Heart right ventricle (tissue), 16 donors: ENCODE measurements at regions not wholly inside any gene's neighbourhood (a gene's known extent, or its start where the extent isn't known, plus 50 kb on each side); places are given as distances from the start of the nearest gene placed in this dataset.

ENCODE experiments used
- ATAC-seq, 8 donors: fragments of 200-7000 bp; cut with Tn5 transposase; one replicate each; pipeline ENCODE4 v1.9.1; 2020; ENCODE audit warnings: mild to moderate bottlenecking in 8 of 8, moderate library complexity in 8 of 8, moderate number of reproducible peaks in 1 of 8
- DNase-seq, 2 donors: peaks; one replicate each; pipeline ENCODE4 v3.0.0-alpha.2; 2020
- H3K27ac ChIP-seq, 10 donors: fragments of 200-600 bp; sonication (generic) in 2 of 10; one replicate each; pipeline versions ENCODE4 v1.5.0 to v1.8.0; 2020 to 2022; ENCODE audit warnings: mild to moderate bottlenecking in 3 of 10
- H3K27me3 ChIP-seq, 7 donors: fragments of 200-600 bp; one replicate each; pipeline ENCODE4 v1.8.0; 2021 to 2022; ENCODE audit warnings: mild to moderate bottlenecking in 2 of 7
- H3K36me3 ChIP-seq, 9 donors: fragments of 200-600 bp; sonication (generic) in 1 of 9; one replicate each; pipeline versions ENCODE4 v1.5.0 to v1.8.0; 2020 to 2022; ENCODE audit warnings: mild to moderate bottlenecking in 2 of 9
- H3K4me1 ChIP-seq, 9 donors: fragments of 200-600 bp; sonication (generic) in 1 of 9; one replicate each; pipeline versions ENCODE4 v1.5.0 to v1.8.0; 2020 to 2022; ENCODE audit warnings: mild to moderate bottlenecking in 4 of 9
- H3K4me3 ChIP-seq, 10 donors: fragments of 200-600 bp; sonication (generic) in 2 of 10; one replicate each; pipeline versions ENCODE4 v1.5.0 to v1.8.0; 2020 to 2022; ENCODE audit warnings: mild to moderate bottlenecking in 7 of 10, moderate library complexity in 2 of 10
- H3K9me3 ChIP-seq, 11 donors: fragments of 200-600 bp in 10 of 11; sonication (generic) in 2 of 11; one replicate each; pipeline versions ENCODE4 v1.5.0 to v1.8.0; 2013 to 2022; ENCODE audit warnings: mild to moderate bottlenecking in 2 of 11, control low read depth in 1 of 11, moderate library complexity in 1 of 11
- CTCF ChIP-seq, 9 donors: fragments of 200-600 bp; sonication (generic) in 2 of 9; IDR thresholded peaks; one replicate each; pipeline versions ENCODE4 v1.5.0 to v1.8.0; 2021 to 2022; ENCODE audit warnings: antibody characterized with exemption in 9 of 9, mild to moderate bottlenecking in 5 of 9, moderate library complexity in 1 of 9
- WGBS, 2 donors: extraction: QIAGEN DNeasy Blood & Tissue Kit; methylation state at CpG; one replicate each; pipeline ENCODE4 v1.1.7; 2013; ENCODE audit warnings: inconsistent platforms in 1 of 2; 5-methylcytosine and 5-hydroxymethylcytosine counted together
- intact Hi-C, 10 donors: fragments of 100-400 bp; cut with DNase I; formaldehyde crosslinking; loops; one replicate each; pipeline versions ENCODE4 v1.11.1 to v1.14.2; 2022
- donor health status: Arrhythmogenic right ventricular cardiomyopathy.
- donor health status: ischemic (EF 13 %, LVEDD 7.1; RV severe dilation, severe dysfunction).
- donor health status: healthy with polysubstance abuse.
- donor health status: DM: no; HTN: yes; CAD: no.
- donor health status: DM: no; HTN: no; CAD: no.
- donor health status: ischemic (EF 25% LVEDD 6.9; RV normal size, moderate dysfunction).
- donor health status: ischemic (EF 25% LVEDD 5.7; RV mildly dilated, moderate dysfunction).
- donor health status: healthy.
- donor health status: DM: yes; HTN: yes; CAD: no.
- donor health status: Ischemic cardiomyopathy.
- donor health status: ischemic (EF 35%, LVEDD 5.7; RV mildly dilated, moderate dysfunction).
- donor health status: nonischemic (EF 11% LVEDD 7.7; RV severe dilation, severe dysfunction).
- donor health status: DM: yes; HTN: yes; CAD: no.
- donor health status: PGD.
- donor health status: ischemic (EF 29% LVEDD 5.4; RV normal size, mild dysfunction).
- donor health status: nonischemic (EF 23%, LVEDD 6.1; RV moderate dilation, normal function).

DNA sequence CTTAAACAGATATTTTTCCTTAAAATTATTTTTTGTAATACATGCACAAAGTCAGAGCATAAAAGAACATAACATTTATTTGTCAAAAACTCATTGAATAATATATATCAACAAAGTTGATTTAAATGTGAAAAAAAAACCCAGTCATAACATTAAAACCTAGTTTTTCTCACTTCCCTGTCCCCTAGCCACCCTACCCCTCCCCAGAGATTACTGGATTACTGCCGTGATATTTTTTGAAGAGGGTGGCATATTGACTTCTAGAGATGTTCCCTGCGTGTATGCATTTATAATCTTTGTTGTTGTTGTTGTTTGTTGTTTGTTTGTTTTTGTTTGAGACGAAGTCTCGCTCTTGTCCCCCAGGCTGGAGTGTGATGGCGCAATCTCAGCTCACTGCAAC lies 52.4 kb upstream of the ARMC2 start:
- Histone ChIP-seq H3K9me3 (no peaks in the 10 kb centered on the region), H3K27ac (no peak overlapping the region), H3K27me3 (no peaks in the 10 kb centered on the region), H3K4me3 (no peak overlapping the region), H3K36me3 (no peaks in the 10 kb centered on the region), H3K4me1 (peaks cover 4 to 32% (median 12%) of the 10 kb centered on the region in 9 donors)
- no peak for TF ChIP-seq CTCF (IDR thresholded peaks at IDR 0.05)
- ATAC-seq (no peak), DNase-seq (no peak)
- WGBS, 2 donors, result 91 to 97% methylated on average over 5 of the region's 5 CpGs
- intact Hi-C loops, result no loop called here

GRCh38 chr6:108796875-108797274 lies 51.3 kb upstream of the ARMC2 start:
- H3K27me3 ChIP-seq, result no peaks in the 10 kb centered on the region
- H3K9me3 ChIP-seq, result no peaks in the 10 kb centered on the region
- H3K4me3 ChIP-seq, result no peak overlapping the region
- no peak for ATAC-seq
- DNase-seq, result no peak
- TF ChIP-seq CTCF (IDR thresholded peaks at IDR 0.05), result no peak
- WGBS, 2 donors, result 68 to 71% methylated on average over 3 of the region's 3 CpGs
- H3K36me3 ChIP-seq, result no peaks in the 10 kb centered on the region
- intact Hi-C loops, result no loop called here
- H3K4me1 ChIP-seq, result peaks cover 4 to 43% (median 12%) of the 10 kb centered on the region in 9 donors
- H3K27ac ChIP-seq, result no peak overlapping the region

DNA sequence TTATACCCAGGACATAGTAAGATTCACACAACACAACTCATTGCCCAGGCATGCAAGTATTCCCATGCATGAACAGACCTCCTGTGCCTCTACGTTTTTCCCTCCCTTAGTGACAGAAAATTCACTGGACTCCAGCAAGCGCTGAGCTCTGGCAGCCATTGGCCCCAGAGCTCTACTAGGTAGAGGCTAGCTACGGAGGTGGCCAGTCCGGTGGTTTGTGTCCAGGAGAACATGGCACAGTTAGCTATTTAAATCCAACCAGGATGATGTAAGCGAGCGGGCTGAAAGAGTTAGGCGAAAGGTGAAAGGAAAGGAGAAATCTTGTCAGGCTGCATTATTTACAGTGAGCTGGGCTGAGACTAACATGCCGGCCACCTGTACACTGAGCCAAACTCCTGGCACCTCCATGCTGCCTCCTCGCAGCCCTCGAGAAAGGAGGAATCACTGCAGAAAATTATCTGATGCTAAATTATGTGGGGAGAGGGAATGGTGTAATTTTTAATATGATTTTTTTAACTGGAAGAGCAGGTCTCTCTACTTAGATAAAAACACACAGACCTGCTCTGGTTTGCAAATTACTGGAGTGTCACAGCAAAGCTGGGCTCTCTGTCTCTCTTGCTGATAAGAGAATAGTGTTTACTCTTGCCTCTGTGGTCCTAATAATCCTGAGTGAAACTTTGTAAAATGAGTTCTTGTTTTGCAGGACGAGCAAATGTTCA lies 50.1 kb upstream of the ARMC2 start:
- Histone ChIP-seq H3K27me3 (no peaks in the 10 kb centered on the region), H3K36me3 (no peaks in the 10 kb centered on the region), H3K27ac (peak overlapping the region in 2 of 10 donors; percentile 15 to 61), H3K4me1 (peaks cover 4 to 45% (median 12%) of the 10 kb centered on the region in 9 donors), H3K4me3 (no peak overlapping the region), H3K9me3 (no peaks in the 10 kb centered on the region)
- no peak for ATAC-seq
- intact Hi-C loops, result no loop called here
- no peak for DNase-seq
- 72 to 76% methylated on average over 11 of the region's 11 CpGs for WGBS, 2 donors
- no peak for TF ChIP-seq CTCF (IDR thresholded peaks at IDR 0.05)
